Right atrium auricular region (tissue), 2 donors: ENCODE measurements at regions not wholly inside any gene's neighbourhood (a gene's known extent, or its start where the extent isn't known, plus 50 kb on each side); places are given as distances from the start of the nearest gene placed in this dataset.

Experiments
- DNase-seq: peaks from one replicate; pipeline ENCODE4 v3.0.0-alpha.2; 2019; ENCODE audit warnings: low spot score
- H3K27ac ChIP-seq, 2 donors: fragments of 200-600 bp; sonication (generic); 1 replicate in 1 of 2; 2 replicates in 1 of 2; pipeline ENCODE4 v1.5.1; 2016 to 2019
- H3K27me3 ChIP-seq, 2 donors: fragments of 200-600 bp; sonication (generic); one replicate each; pipeline versions ENCODE4 v1.5.1 to v1.6.0; 2017 to 2019
- H3K36me3 ChIP-seq: fragments of 200-600 bp; sonication (generic); one replicate; pipeline ENCODE4 v1.5.1; 2016
- H3K4me1 ChIP-seq, 2 donors: fragments of 200-600 bp; sonication (generic); one replicate each; pipeline versions ENCODE4 v1.5.1 to v1.6.0; 2017 to 2019
- H3K4me3 ChIP-seq, 2 donors: fragments of 200-600 bp; sonication (generic); 1 replicate in 1 of 2; 2 replicates in 1 of 2; pipeline ENCODE4 v1.5.1; 2017 to 2019; ENCODE audit warnings: mild to moderate bottlenecking in 1 of 2, moderate library complexity in 1 of 2
- H3K9me3 ChIP-seq, 2 donors: fragments of 200-600 bp; sonication (generic); one replicate each; pipeline ENCODE4 v1.5.1; 2019
- CTCF ChIP-seq, 2 donors: fragments of 200-600 bp; sonication (generic); IDR thresholded peaks; one replicate each; pipeline ENCODE4 v1.5.1; 2019; ENCODE audit warnings: antibody characterized with exemption in 2 of 2

GRCh38 chr18:5732318-5732717 is 163.0 kb downstream of the TMEM200C start:
- H3K27me3 ChIP-seq, result no peaks in the 10 kb centered on the region
- H3K4me3 ChIP-seq, result no peak overlapping the region
- no peak for DNase-seq
- TF ChIP-seq CTCF (IDR thresholded peaks at IDR 0.05), result no peak
- H3K4me1 ChIP-seq, result no peaks in the 10 kb centered on the region
- H3K27ac ChIP-seq, result no peak overlapping the region
- H3K36me3 ChIP-seq, result no peaks in the 10 kb centered on the region
- no peaks in the 10 kb centered on the region for H3K9me3 ChIP-seq

- Histone ChIP-seq H3K27me3 (no peaks in the 10 kb centered on the region), H3K27ac (peak overlapping the region in 1 of 2 donors; percentile 40), H3K36me3 (no peaks in the 10 kb centered on the region), H3K9me3 (no peaks in the 10 kb centered on the region), H3K4me1 (no peaks in the 10 kb centered on the region), H3K4me3 (no peak overlapping the region)
- TF ChIP-seq CTCF (IDR thresholded peaks at IDR 0.05), result no peak
- peak; percentile 78 for DNase-seq
Observed at GRCh38 chr18:5729983-5730699, 165.2 kb downstream of the TMEM200C start.

GRCh38 chr18:5728531-5728930 is 166.8 kb downstream of the TMEM200C start:
- no peak overlapping the region for H3K4me3 ChIP-seq
- no peaks in the 10 kb centered on the region for H3K36me3 ChIP-seq
- H3K27me3 ChIP-seq, result no peaks in the 10 kb centered on the region
- no peak for DNase-seq
- TF ChIP-seq CTCF (IDR thresholded peaks at IDR 0.05), result no peak
- H3K9me3 ChIP-seq, result no peaks in the 10 kb centered on the region
- no peak overlapping the region for H3K27ac ChIP-seq
- H3K4me1 ChIP-seq, result no peaks in the 10 kb centered on the region

- Histone ChIP-seq H3K4me3 (no peak overlapping the region), H3K4me1 (no peaks in the 10 kb centered on the region), H3K27ac (no peak overlapping the region), H3K9me3 (no peaks in the 10 kb centered on the region), H3K27me3 (no peaks in the 10 kb centered on the region), H3K36me3 (no peaks in the 10 kb centered on the region)
- TF ChIP-seq CTCF (IDR thresholded peaks at IDR 0.05), result no peak
- no peak for DNase-seq
Observed at GRCh38 chr18:5726011-5726410, 169.3 kb downstream of the TMEM200C start.

GRCh38 chr18:5721924-5722323 is 173.4 kb downstream of the TMEM200C start:
- no peak for DNase-seq

More at GRCh38 chr18:5721924-5722323, 173.4 kb downstream of the TMEM200C start:
- Histone ChIP-seq H3K9me3 (no peaks in the 10 kb centered on the region), H3K4me1 (no peaks in the 10 kb centered on the region), H3K27ac (no peak overlapping the region), H3K27me3 (no peaks in the 10 kb centered on the region), H3K4me3 (no peak overlapping the region), H3K36me3 (no peaks in the 10 kb centered on the region)
- TF ChIP-seq CTCF (IDR thresholded peaks at IDR 0.05), result no peak
